GM21576 (cell line): ENCODE measurements at regions not wholly inside any gene's neighbourhood (a gene's known extent, or its start where the extent isn't known, plus 50 kb on each side); places are given as distances from the start of the nearest gene placed in this dataset.

Source experiments
- ATAC-seq: cut with Tn5 transposase; IDR thresholded peaks from one replicate; pipeline ENCODE4 v1.9.1; 2021; ENCODE audit warnings: mild to moderate bottlenecking, moderate library complexity; ENCODE audit not compliant: unreplicated experiment

DNA sequence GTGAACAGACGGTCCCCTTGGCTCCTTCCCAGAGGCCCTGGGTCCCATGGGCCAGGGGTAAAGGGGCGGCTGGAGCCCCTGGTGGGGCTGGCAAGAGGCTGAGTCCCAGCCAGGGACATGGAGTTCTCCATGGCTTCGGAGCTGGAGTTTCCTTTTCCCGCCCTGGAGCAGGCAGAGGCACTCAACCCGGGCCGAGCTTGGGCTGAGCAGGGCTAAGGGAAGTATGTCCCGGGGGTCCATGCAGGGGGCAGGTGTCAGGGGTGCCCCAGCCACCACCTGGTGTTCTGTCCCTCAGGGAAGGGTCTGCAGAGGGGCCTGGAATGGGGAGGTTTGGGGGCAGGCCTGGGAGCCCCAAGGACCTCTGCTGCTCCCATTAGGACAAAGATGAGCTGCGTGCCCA is 54.0 kb upstream of the TPM4 start:
- ATAC-seq: no peak

DNA sequence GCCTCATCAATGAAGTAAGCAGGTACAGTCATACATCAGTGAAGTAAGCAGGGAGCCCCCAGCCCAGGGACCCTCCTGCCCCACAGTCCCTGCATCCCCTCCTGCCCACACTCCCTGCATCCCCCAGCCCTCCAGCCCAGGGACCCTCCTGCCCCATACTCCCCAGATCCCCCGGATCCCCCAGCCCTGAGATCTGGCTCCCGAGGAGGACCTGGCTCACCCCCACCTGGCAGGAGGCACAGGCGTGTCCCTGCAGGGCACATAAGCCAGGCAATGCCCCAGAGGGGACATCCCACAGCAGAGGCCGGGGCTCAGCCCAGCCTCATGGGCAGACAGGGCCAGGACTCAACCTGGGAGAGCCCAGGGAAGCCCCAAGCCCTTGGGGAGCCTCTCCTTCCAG is 53.6 kb upstream of the TPM4 start:
- ATAC-seq: no peak

DNA sequence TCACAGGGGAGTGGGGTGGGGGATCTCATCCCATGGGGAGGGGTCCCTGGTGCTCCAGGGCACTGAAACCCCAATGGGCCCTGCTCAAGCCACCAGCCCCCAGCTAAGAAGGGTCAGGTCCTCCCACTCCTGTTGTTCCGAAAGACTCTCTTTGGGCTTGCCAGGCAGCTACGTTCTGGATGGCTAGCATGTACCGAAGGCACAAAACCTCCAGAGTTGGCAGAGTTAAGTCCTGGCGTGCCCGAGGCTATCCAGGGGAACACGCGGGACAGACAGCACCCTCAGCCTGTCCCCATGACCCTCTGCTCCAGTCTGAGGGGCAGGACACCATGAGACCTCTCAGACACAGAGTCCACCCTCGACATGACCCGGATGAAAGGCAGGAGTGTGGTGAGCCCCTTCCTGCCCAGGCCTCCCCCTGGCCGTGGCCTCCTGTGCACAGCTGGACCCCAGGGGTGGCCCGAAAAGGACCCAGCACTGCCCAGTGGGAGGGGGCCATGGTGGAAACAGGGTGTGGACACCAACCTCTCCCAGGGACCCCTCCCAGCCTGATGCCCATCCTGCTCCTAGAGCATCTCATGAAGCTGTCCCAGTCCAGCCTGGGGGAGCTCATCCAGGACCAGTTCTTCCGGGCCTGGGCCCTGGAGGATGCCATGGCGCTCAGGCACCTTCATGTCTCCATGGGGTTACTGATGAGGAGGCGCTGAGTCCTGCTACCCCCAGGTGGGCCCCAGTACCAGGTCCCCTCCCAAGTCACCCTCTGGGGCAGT is 53.0 kb upstream of the TPM4 start:
- no peak for ATAC-seq

DNA sequence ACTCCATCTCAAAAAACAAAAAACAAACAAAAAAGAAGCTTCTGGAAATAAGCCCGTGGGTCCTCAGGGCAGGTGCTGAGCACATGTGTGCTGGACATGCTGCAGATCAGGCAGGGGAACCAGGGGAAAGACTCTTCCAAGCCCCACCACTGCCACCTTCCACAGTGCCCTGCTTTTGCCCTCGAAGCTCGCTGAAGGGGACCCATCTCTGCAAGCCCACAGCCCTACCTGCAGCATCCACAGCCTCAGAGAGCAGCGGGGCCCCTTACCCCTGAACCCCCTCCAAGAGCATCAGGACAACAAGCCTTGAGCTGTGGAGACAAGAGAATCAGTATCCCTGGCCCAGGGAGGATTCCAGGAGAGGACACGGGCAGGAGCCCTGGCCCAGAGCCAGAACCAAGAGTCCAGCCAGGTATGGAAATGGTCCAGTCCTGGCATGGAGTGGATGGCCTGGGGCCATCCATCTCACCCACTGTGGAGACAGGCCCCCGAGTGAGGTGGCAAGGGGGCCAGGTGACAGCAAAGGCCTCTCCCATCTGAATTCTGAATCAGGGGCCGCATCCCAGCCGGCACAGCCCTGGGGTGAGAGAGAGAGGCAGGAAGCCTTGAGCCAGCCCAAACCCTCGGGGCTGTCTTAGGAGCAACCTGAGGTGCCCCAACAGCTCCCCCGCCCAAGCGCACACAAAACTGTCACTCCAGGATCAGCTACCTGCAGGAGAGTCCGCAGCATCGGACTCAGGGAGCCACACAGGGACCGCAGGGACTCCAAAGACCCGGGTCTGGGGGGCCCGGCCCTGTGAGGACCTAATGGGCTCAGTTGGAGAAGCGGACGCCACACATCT is 51.8 kb upstream of the TPM4 start:
- ATAC-seq: no peak

DNA sequence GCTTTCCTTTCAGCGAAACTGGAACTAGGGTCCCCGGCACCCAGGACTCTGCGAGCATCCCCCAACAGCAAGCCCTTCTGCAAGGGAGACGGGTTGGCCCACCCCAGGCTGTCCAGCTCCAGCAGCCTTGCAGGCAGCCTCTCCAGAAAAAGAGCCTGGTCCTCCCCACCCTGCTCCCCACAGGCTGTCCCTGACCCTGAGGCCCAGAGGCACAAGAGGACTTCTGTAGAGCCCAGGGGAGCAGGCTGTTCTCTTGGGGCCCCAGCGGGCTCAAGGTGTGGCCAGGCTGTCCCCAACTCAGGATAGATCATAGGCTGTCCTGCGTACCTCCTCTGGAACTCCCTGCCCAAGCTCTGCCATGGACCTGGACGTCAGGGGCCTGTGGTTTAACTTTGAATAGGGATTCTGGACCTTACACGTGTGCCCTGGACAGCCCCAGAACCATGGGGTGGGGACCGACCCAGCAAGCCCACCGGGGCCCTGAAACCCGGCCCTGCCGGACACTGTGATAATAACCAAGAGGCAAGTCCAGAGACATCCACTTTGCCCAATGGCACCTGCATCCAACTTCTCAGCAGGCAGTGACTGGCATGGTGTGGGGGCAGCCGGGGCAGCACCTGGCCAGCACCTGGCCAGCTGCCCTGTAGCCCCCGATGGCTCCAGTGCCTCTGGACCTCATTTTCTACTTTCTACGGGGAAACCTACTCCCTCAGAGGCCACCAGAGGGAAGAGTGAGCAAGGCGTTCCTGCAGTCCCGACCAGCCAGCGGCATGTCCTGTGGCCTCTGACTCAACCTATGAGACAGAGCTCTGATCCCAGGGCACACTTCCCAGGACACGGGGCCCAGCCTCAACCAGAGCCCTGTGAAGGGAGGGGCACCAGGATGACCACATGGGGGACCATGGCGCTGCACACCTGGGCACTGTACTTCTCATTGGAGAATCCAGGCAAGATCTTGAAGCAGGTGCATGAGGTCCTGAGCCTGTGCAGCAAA is 50.9 kb upstream of the TPM4 start:
- no peak for ATAC-seq

DNA sequence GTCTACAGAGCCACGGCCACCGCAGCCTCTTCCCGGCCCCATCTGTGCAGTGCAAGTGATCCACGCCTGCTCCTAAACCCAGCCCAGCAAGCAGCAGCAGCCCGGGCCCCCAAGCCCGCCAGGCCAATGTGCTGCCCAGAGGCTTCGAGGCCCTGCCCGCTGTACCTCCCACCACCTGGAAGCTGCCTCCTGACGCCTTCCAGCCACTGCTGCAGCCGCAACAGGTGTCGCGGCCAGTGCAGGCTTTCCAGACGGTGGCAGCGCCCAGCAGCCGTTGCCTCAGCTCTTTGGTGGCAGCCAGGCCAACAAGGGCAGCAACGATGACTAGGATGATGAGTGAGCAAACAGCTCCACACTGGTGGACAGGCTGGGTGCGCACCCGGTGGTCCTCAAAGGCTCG is 50.2 kb upstream of the TPM4 start:
- no peak for ATAC-seq
